GM12874 (cell line): ENCODE measurements at regions not wholly inside any gene's neighbourhood (a gene's known extent, or its start where the extent isn't known, plus 50 kb on each side); places are given as distances from the start of the nearest gene placed in this dataset.

Experiments used
- TF ChIP-seq, protein P1 (sequence below): IDR thresholded peaks from 2 replicates; pipeline ENCODE4 v1.5.1; 2011; ENCODE audit warnings: low read depth, mild to moderate bottlenecking, control low read depth, low read length, moderate library complexity; ENCODE audit not compliant: insufficient read depth

DNA sequence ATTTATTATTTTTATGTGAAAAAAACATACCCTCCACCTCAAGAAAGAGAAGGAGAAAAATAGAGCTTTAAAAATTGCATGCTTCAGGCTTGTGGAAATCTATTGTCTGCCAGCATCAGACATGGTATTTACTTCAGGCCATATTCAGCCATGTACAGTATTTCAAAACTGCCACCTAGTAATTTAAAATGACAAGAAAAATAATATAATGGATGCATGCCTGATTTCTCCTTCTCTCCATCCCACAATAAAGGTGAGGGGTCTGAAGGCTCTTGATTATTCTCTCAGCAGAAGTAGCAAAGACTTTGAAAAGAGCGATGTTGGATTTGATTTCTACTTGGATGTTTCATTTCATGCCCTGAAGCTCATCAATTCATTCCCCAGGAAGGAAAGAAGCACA, 250.7 kb downstream of the TBC1D4 start:
- TF ChIP-seq, protein P1, sequence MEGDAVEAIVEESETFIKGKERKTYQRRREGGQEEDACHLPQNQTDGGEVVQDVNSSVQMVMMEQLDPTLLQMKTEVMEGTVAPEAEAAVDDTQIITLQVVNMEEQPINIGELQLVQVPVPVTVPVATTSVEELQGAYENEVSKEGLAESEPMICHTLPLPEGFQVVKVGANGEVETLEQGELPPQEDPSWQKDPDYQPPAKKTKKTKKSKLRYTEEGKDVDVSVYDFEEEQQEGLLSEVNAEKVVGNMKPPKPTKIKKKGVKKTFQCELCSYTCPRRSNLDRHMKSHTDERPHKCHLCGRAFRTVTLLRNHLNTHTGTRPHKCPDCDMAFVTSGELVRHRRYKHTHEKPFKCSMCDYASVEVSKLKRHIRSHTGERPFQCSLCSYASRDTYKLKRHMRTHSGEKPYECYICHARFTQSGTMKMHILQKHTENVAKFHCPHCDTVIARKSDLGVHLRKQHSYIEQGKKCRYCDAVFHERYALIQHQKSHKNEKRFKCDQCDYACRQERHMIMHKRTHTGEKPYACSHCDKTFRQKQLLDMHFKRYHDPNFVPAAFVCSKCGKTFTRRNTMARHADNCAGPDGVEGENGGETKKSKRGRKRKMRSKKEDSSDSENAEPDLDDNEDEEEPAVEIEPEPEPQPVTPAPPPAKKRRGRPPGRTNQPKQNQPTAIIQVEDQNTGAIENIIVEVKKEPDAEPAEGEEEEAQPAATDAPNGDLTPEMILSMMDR = no peak

- TF ChIP-seq, protein P1 = no peak
Measured at GRCh38 chr13:75226733-75227435, 255.1 kb downstream of the TBC1D4 start.

- TF ChIP-seq, protein P1 = no peak
Measured at GRCh38 chr13:75226092-75226491, 255.9 kb downstream of the TBC1D4 start.

- TF ChIP-seq, protein P1 = no peak
Measured at GRCh38 chr13:75225288-75226032, 256.5 kb downstream of the TBC1D4 start.

- TF ChIP-seq, protein P1 = no peak
Measured at GRCh38 chr13:75224053-75224742, 257.8 kb downstream of the TBC1D4 start.

GRCh38 chr13:75222031-75222430, 259.9 kb downstream of the TBC1D4 start:
- TF ChIP-seq, protein P1 = no peak

DNA sequence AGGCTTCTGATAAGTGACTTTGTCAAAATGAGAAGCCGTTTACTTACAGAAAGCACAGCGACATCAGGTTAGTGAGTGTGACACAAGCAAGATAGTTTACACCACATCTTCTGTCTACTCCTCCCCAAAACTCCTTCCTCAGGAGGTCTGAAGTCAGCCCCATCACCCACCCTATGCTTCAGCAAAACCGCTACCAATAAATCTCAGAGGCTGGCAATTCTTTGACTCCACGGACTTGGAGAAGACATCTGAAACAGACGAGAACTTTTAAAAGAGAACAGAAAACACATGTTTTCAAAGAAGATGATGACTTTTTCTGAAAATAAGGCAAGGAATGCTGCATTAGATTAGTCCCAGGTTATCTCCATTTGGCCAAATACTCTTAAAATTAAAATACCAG, 261.1 kb downstream of the TBC1D4 start:
- TF ChIP-seq, protein P1 = no peak
